ENCODE measurements at regions not wholly inside any gene's neighbourhood (a gene's known extent, or its start where the extent isn't known, plus 50 kb on each side); places are given as distances from the start of the nearest gene placed in this dataset.

DNA sequence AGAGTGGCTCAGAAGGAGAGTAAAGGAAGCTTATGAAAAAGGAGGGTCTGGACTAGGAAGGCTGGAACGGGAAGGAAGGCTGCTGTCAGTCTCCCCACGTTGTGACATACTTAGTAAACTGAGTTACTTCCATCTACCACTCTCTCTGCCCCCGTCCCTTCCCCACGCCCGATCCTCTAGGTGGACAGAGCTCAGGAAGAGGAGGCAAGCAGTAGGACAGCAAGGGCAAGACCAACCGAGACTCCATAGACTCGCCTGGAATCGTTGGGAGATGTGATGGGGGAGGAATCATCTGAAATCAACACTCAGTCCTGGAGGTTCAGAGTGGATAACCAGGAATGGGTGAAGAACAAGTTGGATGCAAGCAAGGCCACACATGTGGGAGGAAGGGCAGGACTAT lies 240.7 kb downstream of the BUD13 start:
- no peak for DNase-seq (ENCODE audit: low read depth)

DNA sequence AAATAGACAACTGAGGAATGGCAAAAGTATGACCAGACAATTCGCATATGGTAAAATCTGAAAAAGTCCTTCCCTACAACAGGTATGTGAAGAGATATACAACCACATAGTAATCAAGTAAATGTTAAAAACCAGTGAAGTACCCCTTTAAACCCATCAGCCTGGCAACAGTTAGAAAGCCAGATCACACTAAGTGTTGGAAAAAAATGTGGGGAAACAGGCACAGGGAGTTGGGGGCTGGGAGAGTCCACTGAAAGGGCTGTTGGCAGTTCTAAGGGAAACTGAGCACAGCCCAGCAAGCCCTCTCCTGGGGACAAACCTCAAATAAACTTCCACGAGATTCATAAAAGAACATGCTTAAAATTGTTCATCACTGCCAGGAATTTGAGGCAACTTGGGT lies 242.1 kb downstream of the BUD13 start:
- no peak for DNase-seq (ENCODE audit: low read depth)

DNA sequence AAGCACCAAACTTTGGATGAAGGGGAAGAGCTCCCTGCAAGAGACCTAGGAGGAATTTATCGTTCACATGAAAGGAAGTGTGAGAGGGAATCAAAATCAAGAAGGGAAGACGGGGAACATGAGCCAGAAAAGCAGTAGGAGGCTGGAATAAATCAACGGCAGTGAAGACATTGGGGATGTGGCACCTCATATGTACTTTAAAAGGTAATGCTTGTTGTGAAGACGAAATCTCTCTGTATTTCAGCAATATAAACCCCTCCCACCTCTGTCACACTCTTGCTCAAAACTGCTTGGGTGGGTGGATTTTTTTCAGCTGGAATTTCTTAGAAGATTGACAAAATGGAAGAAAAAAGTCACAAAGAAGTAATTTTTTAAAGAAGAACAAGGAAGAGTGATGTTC lies 243.5 kb downstream of the BUD13 start:
- no peak for DNase-seq (ENCODE audit: low read depth)

DNA sequence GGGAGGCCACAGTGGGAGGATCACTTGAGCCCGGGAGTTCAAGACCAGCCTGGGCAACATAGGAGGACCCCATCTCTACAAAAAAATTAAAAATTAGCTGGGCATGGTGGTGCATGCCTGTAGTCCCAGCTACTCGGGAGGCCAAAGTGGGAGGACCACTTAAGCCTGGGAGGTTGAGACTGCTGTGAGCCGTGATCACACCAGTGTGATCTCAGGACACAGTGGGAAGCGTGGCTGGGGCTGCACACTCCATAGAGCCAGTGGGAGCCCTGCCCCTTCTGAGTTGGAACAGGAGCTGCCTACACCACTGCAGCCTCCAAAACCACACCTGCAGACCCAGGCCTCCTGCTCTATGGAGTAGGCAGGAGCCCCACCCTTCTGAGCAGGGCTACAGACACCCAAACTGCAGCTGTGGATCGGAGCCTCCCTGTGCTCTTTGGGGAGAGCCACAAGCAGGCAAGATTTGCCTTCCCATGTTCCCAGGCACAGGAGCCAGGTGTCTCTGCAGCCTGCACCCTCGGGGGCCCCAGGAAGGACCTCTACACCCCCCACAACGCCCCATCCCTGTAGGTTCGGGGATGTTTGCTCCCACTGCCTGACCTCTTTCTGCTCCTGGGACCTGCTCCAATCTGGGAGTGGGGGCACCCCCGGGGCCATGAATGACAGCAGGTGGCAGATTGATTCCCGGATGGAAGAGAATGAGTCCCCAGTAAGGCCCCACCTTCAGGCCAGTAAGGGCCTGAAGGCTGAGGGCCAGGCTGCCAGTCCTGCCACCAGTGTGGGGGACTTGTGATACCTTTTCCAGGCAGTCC lies 245.4 kb downstream of the BUD13 start:
- DNase-seq (ENCODE audit: low read depth) = no peak

DNA sequence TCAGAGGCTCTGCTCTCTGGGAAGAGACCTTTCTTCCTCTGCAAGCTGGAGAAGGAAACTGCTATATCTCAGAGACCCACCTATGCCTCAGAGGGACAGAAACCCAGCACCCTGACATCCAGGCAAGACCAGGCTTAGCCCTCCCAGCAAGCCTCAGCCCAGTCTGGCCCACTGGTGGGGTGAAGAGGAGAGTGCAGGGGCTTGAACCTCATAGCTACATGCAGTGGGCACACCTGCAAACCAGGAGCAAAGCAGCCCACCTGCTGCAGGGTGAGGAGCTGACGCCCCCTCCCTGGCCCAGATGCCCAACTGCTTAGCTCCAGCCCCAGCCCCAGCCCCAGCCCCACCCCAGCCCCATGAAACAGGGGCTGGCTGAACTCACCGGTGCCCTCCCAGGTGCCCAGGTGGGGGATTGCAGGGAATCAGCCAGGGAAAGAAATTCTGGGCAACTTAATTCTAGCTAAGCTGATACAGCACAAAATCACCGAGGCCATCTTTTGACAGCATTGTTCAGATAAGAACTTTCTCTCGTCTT lies 246.8 kb downstream of the BUD13 start:
- DNase-seq (ENCODE audit: low read depth) = no peak

- DNase-seq (ENCODE audit: low read depth) = no peak
Observed at GRCh38 chr11:116519499-116519898, 253.3 kb downstream of the BUD13 start.

- no peak for DNase-seq (ENCODE audit: low read depth)
Observed at GRCh38 chr11:116518141-116518540, 254.6 kb downstream of the BUD13 start.

GRCh38 chr11:116517584-116517983 lies 255.2 kb downstream of the BUD13 start:
- DNase-seq (ENCODE audit: low read depth) = no peak

GRCh38 chr11:116517077-116517476 lies 255.7 kb downstream of the BUD13 start:
- DNase-seq (ENCODE audit: low read depth) = no peak

- DNase-seq (ENCODE audit: low read depth) = no peak
Observed at GRCh38 chr11:116515664-116516184, 257.1 kb downstream of the BUD13 start.

- no peak for DNase-seq (ENCODE audit: low read depth)
Observed at GRCh38 chr11:116513894-116514293, 258.9 kb downstream of the BUD13 start.

DNA sequence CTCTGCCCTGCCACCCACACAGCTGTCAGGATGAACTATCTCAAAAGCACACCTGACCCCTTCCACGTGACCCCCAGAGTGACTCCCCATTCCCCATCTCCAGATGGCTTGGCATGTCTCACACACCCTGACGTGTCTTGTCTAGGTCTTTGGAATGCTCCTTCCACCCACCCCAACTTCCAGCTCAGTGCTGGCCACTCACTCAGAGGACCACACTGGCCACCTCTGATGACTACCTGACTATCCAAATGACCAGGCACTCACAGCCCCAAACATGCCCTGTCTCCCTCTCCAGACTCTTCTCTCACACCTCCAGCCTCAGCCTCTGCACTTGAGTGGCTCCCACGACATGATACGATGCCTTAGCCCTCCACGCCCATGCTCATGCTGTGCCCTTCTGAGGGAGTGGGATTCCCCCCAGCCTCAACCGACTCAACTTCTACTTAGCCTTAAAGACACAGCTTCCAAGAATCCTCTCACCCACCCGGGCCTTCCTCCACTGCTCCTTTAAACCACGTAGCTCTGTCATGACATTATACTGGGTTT lies 259.4 kb downstream of the BUD13 start:
- no peak for DNase-seq (ENCODE audit: low read depth)

- no peak for DNase-seq (ENCODE audit: low read depth)
Observed at GRCh38 chr11:116512841-116513240, 259.9 kb downstream of the BUD13 start.

- no peak for DNase-seq (ENCODE audit: low read depth)
Observed at GRCh38 chr11:116511684-116512083, 261.1 kb downstream of the BUD13 start.

DNA sequence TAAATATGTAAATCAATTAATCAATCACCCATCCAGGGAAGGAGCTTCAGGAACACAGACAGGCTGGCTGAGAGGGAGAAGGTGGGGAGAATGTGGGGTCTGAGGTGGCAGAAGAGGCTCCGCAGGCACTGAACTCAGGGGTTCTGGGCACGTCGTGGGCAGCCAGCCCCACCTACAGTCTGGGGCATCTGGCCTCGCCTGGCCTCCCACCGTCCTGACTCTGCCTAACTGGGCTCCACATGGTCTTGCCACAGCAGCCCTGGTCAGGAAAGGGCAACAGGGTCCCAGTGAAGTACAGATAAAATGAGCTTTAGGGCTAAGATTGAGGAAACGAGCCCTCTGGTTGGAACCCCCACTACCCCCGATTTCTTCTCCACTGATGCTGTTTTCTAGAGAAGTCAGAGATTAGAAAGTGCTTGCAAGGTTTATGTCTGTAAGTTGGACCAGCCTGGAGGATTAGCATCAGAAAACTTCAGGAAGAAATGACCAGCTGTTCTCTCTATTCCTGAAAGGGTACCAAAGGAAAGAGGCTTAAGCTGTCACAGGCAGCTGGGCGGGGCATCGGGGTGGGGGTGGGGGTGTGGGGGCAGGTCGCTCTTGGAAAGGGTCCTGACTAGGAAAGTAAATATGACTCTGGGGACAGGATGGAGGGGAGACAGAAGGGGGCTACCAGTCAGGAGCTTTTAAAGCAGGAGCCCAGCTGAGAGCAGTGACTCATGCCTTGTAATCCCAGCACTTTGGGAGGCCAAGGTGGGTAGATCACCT lies 261.7 kb downstream of the BUD13 start:
- no peak for DNase-seq (ENCODE audit: low read depth)

DNA sequence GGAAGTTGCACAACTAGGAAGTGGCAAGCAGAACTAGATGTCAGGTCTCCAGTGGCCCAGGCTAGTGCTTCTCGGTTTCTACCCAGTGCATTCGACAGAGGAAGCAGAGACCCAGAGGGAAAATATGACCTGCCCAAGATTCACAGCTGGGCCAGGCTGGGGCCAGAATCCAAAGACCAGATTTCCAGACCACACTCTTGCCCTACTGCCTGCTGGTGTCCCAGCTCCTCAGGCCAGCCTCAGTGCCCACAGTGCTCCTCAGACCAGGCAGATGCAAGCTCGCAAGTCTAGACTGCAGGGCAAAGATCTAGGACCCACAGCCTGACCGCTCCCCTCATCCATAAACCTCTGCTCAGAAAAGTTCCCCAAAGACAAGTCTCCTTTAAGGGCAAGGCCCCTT lies 262.6 kb downstream of the BUD13 start:
- DNase-seq (ENCODE audit: low read depth) = no peak

DNA sequence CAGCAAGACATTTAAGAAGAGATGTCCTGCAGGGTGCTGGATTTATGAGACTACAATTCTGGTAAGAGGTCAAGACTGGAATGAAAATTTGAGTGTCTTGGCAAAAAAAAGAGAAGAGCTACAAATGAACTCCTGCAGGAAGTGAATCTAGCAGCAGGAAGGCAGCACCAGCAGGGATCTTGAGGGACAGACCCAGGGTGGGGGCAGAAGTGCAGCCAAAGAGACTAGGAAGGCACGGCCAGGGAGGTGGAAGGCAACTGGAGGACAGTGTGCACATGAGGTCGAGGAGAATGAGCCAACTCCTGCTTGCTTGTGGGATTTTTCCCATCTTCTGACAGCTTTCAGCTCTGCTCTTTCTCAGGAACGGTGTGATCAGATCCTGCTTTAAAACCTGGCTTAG lies 263.2 kb downstream of the BUD13 start:
- no peak for DNase-seq (ENCODE audit: low read depth)

- no peak for DNase-seq (ENCODE audit: low read depth)
Observed at GRCh38 chr11:116507849-116508695, 264.7 kb downstream of the BUD13 start.

DNA sequence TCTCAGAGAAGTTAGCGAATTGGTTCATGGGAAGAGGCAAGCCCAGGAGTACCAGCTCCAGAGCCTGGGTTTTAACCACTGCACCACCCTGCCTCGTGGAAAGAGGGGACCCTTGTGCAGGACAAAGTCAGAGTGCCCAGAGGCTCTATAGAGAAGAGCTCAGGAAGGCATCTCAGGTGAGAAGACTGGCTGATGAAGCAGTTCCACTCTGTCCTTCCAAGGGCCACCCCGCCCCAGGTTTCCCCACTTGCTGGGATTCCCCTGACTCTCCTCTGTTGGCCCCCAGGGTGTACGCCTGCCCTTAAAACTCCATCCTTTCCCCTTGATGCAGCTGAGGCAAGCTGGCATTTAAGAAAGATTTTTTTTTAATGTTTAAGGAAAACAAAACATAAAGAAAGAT lies 265.8 kb downstream of the BUD13 start:
- no peak for DNase-seq (ENCODE audit: low read depth)

- DNase-seq (ENCODE audit: low read depth) = no peak
Observed at GRCh38 chr11:116506263-116506825, 266.4 kb downstream of the BUD13 start.
